GM19397 (cell line): ENCODE measurements at regions not wholly inside any gene's neighbourhood (a gene's known extent, or its start where the extent isn't known, plus 50 kb on each side); places are given as distances from the start of the nearest gene placed in this dataset.

Source experiments
- ATAC-seq: cut with Tn5 transposase; IDR thresholded peaks from one replicate; pipeline ENCODE4 v1.9.1; 2021; ENCODE audit warnings: mild to moderate bottlenecking, moderate library complexity; ENCODE audit not compliant: unreplicated experiment

GRCh38 chr2:60067006-60067405, 486.4 kb downstream of the BCL11A start:
- ATAC-seq, result no peak

GRCh38 chr2:60066096-60066839, 487.2 kb downstream of the BCL11A start:
- ATAC-seq, result no peak

- no peak for ATAC-seq
Measured at GRCh38 chr2:60064687-60065389, 488.6 kb downstream of the BCL11A start.

DNA sequence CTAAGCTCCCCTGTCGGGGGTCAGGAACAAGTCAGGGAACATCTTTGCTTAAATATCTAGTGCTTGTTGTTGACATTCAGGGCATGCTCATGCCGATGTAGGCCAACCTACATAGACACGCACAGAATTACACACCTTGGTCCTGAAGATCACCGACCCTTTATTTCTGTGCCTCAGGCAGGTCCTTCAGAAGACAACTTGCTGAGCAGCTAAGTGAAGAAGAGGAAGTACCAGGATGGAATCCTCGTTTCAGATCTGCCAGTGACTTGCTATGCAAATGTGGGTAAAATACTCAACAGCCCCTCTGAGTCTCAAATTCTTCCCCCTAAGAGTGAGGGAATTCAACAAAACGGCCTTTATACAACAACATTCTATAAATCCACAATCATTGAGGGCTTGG, 494.7 kb downstream of the BCL11A start:
- no peak for ATAC-seq

DNA sequence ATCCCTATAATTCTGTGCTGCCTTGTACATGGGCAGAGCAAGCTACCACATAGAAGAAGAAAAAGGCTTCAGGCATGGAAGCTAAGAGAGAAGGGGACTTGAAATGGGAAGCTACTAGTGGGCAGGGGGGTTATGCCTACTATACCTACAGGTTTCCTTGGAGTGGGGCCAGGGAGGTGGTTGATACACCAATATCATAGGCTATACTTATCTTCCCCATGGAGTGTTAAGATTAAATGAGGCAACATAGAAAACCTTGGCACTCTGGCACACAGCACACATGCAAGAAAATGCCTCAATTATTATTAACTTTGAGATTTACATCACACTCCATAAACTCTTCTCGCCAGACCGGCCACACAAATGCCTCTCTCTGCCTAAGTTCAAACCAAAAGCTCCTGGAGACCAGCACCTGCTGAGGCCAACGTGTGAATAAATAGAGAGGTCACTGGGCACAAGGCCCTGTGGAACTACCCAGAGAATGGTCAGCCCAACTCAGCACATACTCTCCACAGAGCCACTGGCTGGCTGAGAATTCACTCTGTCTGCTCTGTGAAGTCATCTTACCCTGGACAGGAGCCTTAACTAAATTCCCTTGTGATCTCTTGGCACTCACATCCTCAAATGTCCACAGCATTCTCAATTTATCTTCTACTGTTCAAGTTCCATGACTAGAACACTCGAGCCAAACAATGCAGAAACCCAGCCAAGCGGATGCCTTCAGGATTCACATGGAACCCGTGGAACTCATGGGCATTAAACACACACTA, 498.7 kb downstream of the BCL11A start:
- ATAC-seq, result no peak

- no peak for ATAC-seq
Measured at GRCh38 chr2:60053791-60054190, 499.7 kb downstream of the BCL11A start.

DNA sequence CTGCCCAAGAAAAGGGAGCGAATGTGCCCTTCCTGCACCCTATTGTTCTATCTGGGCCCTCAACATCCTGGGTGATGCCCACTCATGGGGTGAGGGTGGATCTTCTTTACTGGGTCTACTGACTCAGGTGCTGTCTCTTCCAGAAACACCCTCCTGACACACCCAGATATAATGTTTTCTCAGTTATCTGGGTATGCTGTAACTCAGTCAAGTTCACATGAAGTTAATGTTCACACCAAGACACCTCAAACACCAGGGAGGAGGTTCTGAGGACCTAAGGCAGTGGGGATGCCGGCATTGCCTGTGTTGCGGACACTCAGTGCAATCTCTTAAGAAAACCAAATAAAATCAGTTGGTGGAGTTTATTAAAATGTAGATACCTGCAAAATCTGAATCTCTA, 500.9 kb downstream of the BCL11A start:
- no peak for ATAC-seq

DNA sequence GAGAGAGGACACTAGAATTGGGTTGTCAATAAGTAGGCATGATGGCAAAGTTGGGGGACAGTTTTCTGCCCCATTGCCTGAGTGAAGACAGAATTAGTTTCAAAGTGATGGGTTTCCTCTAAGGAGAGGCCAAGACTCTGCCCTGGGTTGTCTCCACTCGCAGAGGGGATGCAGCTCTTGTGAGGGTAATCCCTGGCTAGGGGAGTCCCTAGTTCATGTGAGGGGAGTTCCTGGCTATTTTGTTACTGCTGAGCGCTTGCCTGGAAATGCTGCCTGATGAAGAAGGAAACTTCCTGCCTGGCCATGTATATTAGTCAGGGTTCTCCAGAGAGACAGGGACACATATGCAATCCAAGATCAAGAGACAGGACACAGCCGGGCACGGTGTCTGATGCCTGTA, 501.5 kb downstream of the BCL11A start:
- no peak for ATAC-seq

GRCh38 chr2:60047944-60048525, 505.4 kb downstream of the BCL11A start:
- no peak for ATAC-seq

DNA sequence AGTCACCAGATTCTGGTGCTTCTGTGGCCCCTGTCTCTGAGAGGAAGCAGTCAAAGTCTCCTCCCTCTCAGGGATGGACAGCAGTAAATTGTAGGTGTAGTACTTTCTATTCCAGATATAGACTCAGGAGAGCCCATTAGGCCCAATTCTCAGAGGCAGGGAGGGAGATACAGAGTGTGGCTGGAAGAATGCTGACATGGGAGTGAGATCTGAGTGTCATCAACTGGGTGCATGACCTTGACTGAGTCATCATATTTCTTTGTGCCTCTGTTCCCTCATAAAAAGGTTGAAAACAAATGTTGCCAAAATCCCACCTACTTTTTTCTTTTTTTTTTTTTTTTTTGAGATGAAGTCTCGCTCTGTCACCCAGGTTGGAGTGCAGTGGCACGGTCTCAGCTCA, 506.1 kb downstream of the BCL11A start:
- no peak for ATAC-seq

- ATAC-seq, result no peak
Measured at GRCh38 chr2:60046529-60046928, 506.9 kb downstream of the BCL11A start.

DNA sequence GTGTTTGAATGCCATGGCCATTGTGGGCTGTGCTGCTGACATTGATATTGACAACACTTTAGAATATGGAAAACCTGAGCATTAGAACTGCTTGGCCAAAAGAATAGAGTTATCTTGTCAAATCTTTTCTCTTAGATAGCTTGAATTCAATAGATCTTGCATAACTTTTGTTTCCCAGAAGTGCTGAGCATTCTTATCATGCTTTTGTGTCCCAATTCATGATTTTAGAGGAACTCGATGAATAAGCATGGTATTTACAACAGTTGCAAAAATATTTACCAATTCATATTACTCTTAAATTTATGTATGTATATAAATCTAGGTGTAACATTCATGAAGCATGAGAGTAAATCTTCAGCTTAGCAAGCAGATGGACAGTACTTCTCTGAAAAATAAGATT, 508.0 kb downstream of the BCL11A start:
- ATAC-seq, result no peak

DNA sequence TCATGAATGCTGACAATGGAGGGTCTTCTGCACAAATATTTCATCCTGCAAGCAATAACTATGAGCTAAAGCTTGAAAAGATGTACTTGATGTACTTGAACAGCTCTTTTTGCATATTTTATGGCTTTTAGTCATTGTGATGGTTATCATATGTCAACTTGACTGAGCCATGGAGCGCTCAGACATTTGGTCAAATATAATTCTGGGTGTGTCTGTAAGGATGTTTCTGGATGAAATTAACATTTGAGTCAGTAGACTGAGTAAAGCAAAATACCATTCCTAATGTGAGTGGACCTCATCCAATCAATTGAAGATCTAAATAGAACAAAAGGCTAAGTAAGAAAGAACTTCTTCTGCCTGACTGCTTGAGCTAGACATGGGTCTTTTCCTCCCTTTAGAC, 509.0 kb downstream of the BCL11A start:
- no peak for ATAC-seq

DNA sequence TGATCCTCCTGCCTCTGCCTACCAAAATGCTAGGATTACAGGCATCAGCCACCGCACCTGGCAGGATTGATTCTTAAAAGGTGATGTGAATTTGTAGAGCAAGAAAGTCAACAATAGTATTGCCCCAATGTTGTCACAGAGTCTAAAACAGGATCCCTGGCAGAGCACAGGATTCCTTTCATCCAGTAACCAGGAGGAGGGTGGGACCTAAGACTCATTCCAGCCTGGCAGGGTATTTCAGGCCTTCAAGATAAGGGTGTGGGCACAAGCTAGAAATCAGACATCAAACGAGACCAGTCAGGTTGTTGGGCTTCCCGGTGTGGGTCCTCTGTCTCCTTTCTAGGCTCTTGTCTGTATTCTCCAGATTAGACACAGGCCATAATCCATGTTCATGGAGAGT, 511.4 kb downstream of the BCL11A start:
- no peak for ATAC-seq

DNA sequence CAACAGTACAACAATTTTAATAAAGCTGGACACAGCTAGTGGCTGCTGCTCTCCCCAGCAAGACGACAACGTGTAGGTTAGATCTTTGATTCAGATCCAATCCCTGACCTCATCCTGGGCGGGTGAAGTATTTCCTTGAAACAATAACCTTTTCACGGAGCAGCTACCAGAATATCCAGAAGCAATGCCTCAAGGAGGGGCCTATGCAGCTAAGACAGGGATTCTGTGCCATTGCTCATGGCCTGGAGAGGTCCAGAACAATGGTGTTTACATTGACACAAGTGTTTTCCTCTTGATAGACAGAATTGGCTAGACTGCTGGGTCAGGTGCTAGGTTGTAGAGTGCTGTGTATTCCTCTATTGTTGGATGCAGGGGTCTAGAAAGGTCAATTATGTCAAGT, 520.1 kb downstream of the BCL11A start:
- ATAC-seq, result no peak

DNA sequence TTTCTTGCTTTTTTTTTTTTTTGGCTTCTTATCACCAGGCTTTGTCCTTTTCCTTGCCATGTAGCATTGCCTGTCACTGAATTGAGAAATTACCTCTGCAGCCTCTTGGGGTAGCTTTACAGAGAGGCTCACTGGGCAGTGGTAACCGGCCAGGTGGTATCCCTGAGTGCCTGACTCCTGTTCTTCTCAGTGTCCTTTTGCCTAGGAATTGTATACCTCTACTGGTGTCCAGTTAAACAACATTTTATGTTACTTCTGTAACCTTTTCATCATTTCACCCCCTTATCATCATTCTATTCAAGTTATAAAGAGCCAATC, 523.9 kb downstream of the BCL11A start:
- ATAC-seq, result no peak

DNA sequence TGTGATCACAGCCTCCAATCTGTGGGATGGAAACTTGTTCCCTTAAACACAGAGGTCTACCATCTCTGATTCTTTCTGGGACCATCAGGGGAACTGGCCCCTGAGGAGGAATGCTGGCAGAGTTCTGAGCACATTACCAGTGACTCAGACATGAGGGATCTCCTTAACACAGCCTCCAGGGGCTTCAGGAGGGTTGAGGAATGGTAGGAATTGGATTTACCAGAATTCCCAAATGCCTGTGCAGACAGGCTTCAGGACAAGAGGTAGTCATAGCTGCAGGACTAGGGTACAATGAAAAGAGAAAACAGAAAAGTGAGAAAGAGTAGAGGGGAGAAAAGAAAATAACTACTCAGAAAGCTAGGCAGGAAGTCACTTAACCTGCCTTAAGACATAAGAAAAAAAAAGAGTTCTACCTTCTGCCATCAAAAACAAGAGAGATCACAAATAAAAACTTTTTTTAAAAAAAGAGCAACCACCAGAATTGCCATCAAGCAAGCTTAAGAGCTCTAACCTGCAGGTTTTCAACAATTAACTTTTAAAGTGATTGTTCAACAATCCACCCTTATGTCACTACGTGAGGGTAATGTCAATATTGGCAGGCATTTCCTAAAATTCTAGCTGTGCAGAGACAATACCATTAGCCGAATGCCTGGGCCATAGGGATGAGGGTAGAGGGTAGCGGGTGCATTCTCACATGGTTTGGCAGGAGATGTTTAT, 524.4 kb downstream of the BCL11A start:
- ATAC-seq, result no peak

DNA sequence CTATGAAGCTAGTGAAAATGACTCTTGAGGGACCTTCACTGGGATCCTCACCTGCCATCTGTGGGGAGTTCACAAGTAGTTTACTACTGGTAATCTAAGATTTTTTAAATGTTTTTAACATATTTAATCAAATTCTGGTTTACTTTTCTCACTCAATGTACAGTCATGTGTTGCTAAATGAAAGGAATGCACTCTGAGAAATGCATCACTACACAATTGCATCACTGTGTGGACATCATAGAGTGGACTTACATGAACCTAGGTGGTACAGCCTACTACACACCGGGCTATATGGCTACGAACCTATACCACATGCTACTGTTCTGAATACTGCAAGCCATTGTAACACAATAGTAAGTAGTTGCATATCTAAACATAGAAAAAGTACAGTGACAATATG, 528.0 kb downstream of the BCL11A start:
- ATAC-seq, result no peak

DNA sequence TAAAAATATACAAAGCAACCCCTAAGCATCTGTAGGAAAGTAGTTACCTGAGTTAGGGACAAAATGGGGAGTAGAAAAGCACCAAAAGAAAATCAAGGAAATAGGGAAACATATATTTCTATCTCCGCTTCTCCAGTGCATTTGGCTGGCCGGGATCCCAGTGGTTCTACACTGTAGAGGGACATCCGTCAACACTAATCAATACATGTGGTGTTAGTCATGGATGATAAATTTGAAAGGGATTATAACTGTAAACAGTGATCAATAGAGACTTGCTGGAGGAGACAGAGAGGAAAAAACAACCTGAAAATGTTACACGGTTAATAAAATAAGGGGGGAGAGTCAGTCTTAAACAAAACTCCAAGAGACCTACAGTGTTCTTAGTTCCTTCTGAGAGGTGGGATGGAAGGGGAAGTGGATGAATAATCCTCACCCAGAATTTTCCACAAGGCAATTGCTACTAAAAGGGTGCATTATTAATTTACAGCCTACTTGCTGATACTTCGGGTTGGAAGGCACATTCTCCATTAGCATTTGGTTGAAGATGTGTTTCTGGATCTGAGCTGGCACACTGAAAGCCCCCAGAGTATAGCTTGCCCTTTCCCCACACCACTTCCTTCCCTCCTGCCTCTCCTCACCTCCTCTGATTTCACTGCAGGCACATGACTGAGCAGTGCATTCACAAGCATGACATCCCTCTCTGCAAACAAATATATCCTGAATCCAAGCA, 530.0 kb downstream of the BCL11A start:
- no peak for ATAC-seq

DNA sequence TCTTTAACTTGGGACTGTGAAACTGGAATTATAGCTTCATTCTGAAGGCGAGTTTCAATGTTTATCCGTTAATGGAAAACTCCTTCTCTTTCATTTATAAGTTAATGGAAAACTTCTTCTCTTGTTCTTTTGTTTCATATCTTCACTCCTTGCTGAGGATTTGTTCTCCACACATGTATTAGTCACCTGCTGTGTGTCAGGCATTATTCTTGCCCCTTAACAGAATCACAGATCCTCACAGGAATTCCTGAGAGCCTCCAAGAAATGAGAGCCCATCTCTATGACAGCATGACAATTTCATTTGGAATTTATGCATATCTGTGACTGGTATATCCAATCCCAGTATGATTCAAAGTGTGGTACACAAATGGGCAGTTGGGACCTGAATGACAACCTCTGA, 545.8 kb downstream of the BCL11A start:
- no peak for ATAC-seq
